ENCODE measurements at regions not wholly inside any gene's neighbourhood (a gene's known extent, or its start where the extent isn't known, plus 50 kb on each side); places are given as distances from the start of the nearest gene placed in this dataset.
"Not testable (repeated sequence)": the region's sequence is repeated elsewhere in the genome, so short reads cannot be mapped to it uniquely, and the experiment has no call there.

- not testable (repeated sequence) for DNase-seq (ENCODE audit: low spot score)
Measured at GRCh38 chr17:45585794-45586650, 95.5 kb upstream of the PLEKHM1 start.

DNA sequence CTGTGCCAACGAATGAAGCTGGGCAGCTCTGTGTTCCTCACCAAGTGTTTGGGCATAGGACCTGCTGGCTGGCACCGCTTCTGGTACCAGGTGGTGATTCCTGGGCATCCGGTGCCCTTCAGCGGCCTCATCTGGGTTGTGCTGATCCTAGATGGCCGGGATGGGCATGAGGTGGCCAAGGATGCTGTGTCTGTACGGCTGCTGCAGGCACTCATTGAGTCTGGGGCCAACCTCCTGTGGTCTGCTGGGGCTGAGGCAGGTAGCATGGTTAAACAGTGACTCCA is 96.1 kb upstream of the PLEKHM1 start:
- not testable (repeated sequence) for DNase-seq (ENCODE audit: low spot score)

- DNase-seq (ENCODE audit: low spot score) = not testable (repeated sequence)
Measured at GRCh38 chr17:45592433-45592923, 102.0 kb upstream of the PLEKHM1 start.

DNA sequence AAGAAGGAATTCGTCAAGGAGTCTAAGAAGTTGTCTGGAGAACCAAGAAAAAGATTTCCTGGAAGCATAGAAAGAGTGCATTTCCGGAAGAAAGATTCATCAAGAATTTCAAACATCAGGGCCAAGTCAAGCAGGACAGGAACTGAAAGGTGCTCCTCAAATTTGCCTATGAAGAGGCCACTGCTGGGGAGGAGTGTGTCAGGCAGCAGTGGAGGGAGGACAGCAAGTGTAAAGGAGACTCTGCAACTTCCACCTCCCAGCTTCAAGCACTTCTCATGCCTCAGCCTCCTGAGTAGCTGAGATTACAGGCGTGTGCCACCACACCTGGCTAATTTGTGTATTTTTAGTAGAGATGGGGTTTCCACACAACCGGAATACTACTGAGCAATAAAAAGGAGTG is 105.8 kb upstream of the PLEKHM1 start:
- not testable (repeated sequence) for DNase-seq (ENCODE audit: low spot score)

DNA sequence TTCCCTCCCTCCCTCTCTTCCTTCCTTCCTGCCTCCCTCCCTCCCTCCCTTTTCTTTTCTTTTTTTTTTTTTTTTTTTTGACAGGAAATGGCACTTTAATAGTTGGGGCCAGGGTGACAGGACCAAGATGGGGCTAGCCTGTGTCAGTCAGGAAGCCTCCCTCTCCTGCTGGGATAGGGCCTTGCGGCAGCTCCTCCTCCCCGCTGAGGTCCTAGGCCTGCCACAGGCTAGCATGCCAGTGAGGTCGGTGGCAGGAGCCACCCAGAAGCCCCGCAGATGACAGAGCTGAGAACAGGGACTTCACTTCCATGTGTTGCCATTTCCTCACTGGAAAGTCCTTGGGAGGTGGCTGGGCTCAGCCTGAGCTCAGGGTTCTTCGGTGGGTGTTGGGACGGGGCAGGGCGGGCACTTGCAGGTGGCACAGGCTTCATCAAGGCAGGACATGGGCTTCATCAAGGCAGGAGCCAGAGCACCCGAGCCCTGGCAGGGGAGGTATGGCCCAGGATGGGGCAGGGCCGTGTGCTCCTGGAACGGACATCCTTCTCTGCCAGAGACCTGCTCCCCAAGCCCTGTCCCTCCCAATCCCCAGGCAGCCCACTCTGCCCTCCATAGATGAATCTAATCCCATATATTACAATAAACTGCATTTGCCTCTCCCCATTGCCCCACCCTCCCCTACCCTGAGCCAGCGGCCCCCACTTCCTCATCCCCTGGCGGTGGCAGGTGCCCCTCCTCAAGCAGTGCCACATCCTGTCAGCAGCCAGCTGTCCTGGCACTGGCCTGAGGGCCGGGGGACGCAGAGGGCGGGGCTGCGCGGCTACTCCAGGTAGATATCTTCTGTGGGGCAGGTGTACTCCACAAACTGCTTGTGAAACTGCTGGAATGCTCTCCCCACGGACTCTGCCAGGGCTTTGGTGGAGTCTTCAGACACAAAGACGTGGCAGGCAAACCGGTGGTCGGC is 109.8 kb upstream of the PLEKHM1 start:
- DNase-seq (ENCODE audit: low spot score) = not testable (repeated sequence)

DNA sequence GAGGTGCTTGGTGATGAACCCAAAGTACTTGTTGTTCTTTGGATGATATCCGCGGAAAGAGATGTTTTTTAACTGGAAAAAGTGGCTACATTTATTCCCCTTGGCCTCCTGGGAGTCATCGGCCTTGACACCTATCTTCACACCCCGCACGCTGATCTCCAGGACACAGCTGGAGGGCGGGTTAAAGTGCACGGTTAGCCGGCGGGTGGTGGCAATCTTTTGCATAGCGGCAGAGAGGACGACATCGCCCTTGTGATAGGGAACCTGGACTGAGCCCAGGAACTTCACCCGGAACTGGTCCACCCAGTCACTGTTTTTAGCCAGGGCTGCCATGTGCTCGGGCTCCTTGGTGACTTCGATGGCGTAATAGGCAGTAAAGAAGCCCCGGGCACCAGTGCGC is 110.5 kb upstream of the PLEKHM1 start:
- DNase-seq (ENCODE audit: low spot score) = not testable (repeated sequence)

- DNase-seq (ENCODE audit: low spot score) = not testable (repeated sequence)
Measured at GRCh38 chr17:45601605-45602539, 111.4 kb upstream of the PLEKHM1 start.

- DNase-seq (ENCODE audit: low spot score) = not testable (repeated sequence)
Measured at GRCh38 chr17:45605751-45606150, 115.2 kb upstream of the PLEKHM1 start.

GRCh38 chr17:45619984-45620405 is 129.5 kb upstream of the PLEKHM1 start:
- not testable (repeated sequence) for DNase-seq (ENCODE audit: low spot score)

DNA sequence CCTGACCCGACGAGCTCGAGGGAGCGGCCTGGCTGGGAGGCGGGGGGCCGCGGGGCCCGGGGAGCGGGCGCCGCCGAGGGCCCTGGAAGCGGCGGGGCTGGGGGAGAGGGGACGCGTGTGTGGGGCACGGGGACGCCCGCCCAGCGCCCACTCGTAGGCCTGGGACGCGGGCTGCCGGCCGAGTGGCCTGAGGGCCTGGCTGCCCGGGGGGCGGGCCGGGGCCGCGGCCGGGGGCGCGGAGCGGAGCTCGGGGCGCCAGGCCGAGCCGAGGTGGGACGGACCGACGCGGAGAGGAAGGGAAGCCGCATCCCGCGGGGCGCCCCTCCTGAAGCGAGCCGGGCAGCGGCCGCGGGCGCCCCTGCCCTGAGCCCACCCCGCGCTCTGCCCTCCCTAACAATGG is 129.9 kb upstream of the PLEKHM1 start:
- not testable (repeated sequence) for DNase-seq (ENCODE audit: low spot score)

DNA sequence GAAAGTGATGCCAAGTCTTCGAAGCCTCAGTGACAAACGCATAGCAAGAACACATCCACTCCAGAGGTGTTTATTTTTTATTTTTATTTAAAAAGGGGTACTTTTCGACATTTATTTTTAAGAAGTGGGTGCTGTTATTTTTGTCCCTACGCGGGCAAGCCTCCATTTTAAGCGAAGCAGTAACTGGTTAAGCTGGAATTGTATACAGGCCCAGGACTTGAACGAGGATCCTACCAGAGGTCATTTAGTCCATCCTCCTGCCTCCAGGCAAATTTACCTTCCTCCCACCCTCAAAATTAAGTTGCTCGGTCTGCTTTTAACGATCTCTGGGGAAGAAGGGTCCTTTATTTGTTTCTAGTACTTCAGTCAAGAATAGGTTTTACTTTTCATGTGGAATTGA is 130.6 kb upstream of the PLEKHM1 start:
- not testable (repeated sequence) for DNase-seq (ENCODE audit: low spot score)

GRCh38 chr17:45622295-45622694 is 131.8 kb upstream of the PLEKHM1 start:
- not testable (repeated sequence) for DNase-seq (ENCODE audit: low spot score)

DNA sequence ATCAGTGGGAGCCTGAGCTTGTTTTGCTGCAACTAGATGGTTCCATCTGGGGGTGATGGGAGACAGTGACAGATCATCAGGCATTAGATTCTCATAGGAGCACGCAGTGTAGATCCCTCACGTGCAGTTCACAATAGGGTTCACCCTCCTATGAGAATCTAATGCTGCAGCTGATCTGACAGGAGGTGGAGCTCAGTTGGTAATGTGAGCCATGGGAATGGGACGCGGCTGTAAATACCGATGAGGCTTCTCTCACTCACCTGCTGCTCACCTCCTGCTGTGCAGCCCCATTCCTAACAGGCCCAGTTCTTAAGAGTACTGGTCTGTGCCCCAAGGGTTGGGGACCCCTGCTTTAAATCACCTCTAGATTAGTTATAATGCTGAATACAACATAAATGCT is 137.5 kb upstream of the PLEKHM1 start:
- DNase-seq (ENCODE audit: low spot score) = no peak

GRCh38 chr17:45631941-45632340 is 141.4 kb upstream of the PLEKHM1 start:
- DNase-seq (ENCODE audit: low spot score) = no peak

DNA sequence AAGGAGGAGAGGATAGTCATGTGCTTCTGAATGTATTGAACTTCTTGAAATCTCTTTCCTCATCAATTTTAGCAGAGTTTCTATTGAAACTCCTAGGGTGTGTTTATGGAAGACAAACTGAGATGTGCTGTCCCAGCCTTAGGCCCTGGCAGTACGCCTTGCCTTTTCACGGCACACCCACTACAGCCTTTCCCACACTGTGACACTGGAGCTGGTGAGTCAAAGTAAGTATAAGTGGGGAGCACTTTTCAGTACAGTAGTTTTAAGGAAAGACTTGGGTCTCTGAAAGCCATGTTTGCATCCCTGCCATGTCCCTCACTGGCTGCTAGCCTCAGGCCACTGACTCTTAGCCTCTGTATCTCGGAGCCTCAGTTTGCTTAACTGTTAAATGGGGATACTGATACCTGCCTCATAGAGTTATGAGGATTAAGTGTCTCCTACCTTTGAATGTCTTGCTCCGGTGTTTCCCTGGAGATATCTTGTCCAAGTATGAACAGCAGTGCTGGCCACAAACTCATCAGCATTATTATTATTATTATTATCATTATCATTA is 144.7 kb upstream of the CRHR1 start:
- DNase-seq (ENCODE audit: low spot score) = peak; percentile 55

DNA sequence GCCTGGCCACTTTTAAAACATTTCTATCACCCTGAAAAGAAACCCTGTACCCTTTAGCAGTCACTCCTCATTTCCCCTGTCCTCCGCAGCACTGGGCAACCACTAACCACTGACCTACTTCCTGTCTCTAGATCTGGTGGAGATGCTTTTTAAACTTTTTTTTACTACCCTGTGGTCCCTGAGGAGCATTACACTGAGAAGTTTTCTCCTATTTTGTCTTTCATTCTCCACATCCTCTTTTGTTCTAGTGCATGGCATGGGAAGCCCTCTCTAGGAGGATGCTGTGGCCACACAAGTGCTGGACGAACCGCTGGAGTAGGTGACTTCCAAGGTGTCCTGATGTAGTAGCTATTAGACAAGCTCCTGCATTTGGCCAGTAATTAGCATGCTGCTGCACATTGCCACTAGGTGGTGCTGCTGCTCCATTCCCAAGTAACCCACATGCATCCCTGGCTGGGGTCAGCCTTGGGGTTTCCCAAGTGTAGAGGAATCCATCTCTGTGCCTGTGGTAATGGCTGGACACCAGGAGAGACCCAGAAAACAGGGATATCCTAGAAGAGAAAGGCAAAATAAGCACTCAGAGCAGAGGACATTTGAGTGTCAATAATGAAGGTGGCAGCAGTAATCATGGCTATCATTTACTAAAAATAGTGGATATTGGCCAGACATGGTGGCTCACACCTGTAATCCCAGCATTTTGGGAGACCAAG is 143.8 kb upstream of the CRHR1 start:
- peak; percentile 80 for DNase-seq (ENCODE audit: low spot score)

- DNase-seq (ENCODE audit: low spot score) = no peak
Measured at GRCh38 chr17:45641541-45641940, 142.6 kb upstream of the CRHR1 start.

DNA sequence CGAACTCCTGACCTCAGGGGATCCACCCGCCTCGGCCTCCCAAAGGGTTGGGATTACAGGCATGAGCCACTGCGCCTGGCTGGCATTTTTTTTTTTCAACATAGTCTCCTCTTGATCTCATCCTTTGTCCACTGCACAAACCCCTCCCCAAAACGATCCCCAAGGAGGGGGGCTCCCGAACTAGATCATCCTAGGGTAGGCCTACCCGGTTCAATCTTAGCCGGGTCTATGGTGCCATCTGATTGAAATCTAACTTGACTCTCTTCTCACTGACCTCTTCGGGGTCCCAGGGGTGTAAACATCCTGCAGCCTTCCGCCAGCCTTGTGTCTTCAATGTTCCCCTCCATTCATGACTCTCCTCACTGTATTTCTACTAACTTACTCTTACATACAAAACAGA is 140.5 kb upstream of the CRHR1 start:
- DNase-seq (ENCODE audit: low spot score) = no peak

DNA sequence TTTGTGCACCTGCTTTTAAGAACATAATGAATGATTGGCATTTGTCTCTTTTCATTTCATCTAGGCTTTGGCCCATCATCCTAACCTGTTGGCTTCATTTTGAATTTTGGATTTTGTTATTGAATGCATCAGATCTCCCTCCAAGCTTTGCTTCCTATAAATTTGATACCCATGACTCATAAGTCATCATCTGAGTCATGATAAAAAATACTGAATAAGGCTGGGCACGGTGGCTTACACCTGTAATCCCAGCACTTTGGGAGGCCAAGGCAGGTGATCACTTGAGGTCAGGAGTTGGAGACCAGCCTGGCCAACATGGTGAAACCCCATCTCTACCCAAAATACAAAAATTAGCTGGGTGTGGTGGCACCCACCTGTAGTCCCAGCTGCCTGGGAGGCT is 139.5 kb upstream of the CRHR1 start:
- DNase-seq (ENCODE audit: low spot score) = not testable (repeated sequence)

GRCh38 chr17:45645330-45645729 is 138.8 kb upstream of the CRHR1 start:
- DNase-seq (ENCODE audit: low spot score) = no peak

Measured in AG08395 (cell line).